H1 (cell line): ENCODE measurements at regions not wholly inside any gene's neighbourhood (a gene's known extent, or its start where the extent isn't known, plus 50 kb on each side); places are given as distances from the start of the nearest gene placed in this dataset.

Experiments used
- ATF2 ChIP-seq: IDR thresholded peaks from 2 replicates; pipeline ENCODE4 v1.6.1; 2012; ENCODE audit warnings: low read length, inconsistent platforms
- ATF3 ChIP-seq: IDR thresholded peaks from 2 replicates; pipeline ENCODE4 v1.6.1; 2011; ENCODE audit warnings: low read depth, mild to moderate bottlenecking, low read length; ENCODE audit not compliant: insufficient read depth
- BRCA1 ChIP-seq: IDR thresholded peaks from 2 replicates; pipeline ENCODE4 v1.6.1; 2012; ENCODE audit warnings: low read depth, low read length, improper control_type of control experiment
- CBX8 ChIP-seq: fragments of 300-800, 300-1000 bp; sonication (generic); IDR thresholded peaks from 2 replicates; pipeline ENCODE4 v1.7.1; 2016; ENCODE audit warnings: low read depth, low read length, borderline replicate concordance
- CEBPB ChIP-seq: IDR thresholded peaks from 2 replicates; pipeline ENCODE4 v1.6.1; 2012; ENCODE audit warnings: low read depth, low read length
- CHD1 ChIP-seq: IDR thresholded peaks from 2 replicates; pipeline ENCODE4 v1.6.1; 2012; ENCODE audit warnings: low read depth, low read length, improper control_type of control experiment
- EGR1 ChIP-seq: IDR thresholded peaks from 2 replicates; pipeline ENCODE4 v1.6.1; 2011; ENCODE audit warnings: low read depth, low read length, borderline replicate concordance
- GABPA ChIP-seq: IDR thresholded peaks from 2 replicates; pipeline ENCODE4 v1.6.1; 2011; ENCODE audit warnings: mild to moderate bottlenecking, low read length, moderate library complexity, borderline replicate concordance; ENCODE audit not compliant: insufficient read depth
- KDM5A ChIP-seq: fragments of 200-600 bp; IDR thresholded peaks from 2 replicates; pipeline ENCODE4 v1.7.1; 2012; ENCODE audit warnings: mild to moderate bottlenecking, low read length, inconsistent platforms, mixed read lengths
- MAFK ChIP-seq: IDR thresholded peaks from 2 replicates; pipeline ENCODE4 v1.6.1; 2012; ENCODE audit warnings: low read depth, mild to moderate bottlenecking, improper control_type of control experiment, low read length
- NANOG ChIP-seq: IDR thresholded peaks from 2 replicates; pipeline ENCODE4 v1.6.1; 2011; ENCODE audit warnings: low read length, low read depth, mild to moderate bottlenecking, inconsistent platforms; ENCODE audit not compliant: insufficient read depth, poor library complexity, severe bottlenecking
- NRF1 ChIP-seq: IDR thresholded peaks from 2 replicates; pipeline ENCODE4 v1.6.1; 2011; ENCODE audit warnings: mild to moderate bottlenecking, low read depth, low read length, improper control_type of control experiment
- RAD21 ChIP-seq, 2 experiments: IDR thresholded peaks in 1 of 2; conservative IDR thresholded peaks in 1 of 2; 2 replicates each; pipeline ENCODE4 v1.6.1; 2011; ENCODE audit warnings: low read depth in 2 of 2, low read length in 2 of 2, improper control_type of control experiment in 1 of 2, inconsistent platforms in 1 of 2, mild to moderate bottlenecking in 1 of 2, moderate library complexity in 1 of 2
- RFX5 ChIP-seq: IDR thresholded peaks from 2 replicates; pipeline ENCODE4 v1.6.1; 2011; ENCODE audit warnings: low read depth, low read length, improper control_type of control experiment, borderline replicate concordance
- RNF2 ChIP-seq: fragments of 200-900, 300-1000 bp; sonication (generic); IDR thresholded peaks from 2 replicates; pipeline ENCODE4 v1.7.1; 2016; ENCODE audit warnings: borderline replicate concordance, low read depth, mild to moderate bottlenecking, antibody characterized with exemption, low read length; ENCODE audit not compliant: poor library complexity, severe bottlenecking; ENCODE audit errors: missing control alignments
- SAP30 ChIP-seq: fragments of 300-600 bp; sonication (generic); IDR thresholded peaks from 2 replicates; pipeline ENCODE4 v1.7.1; 2012; ENCODE audit warnings: low read length, moderate library complexity, mild to moderate bottlenecking, inconsistent platforms; ENCODE audit not compliant: insufficient read depth, insufficient replicate concordance
- SIX5 ChIP-seq: IDR thresholded peaks from 2 replicates; pipeline ENCODE4 v1.6.1; 2011; ENCODE audit warnings: mild to moderate bottlenecking, low read depth, low read length
- SP4 ChIP-seq: IDR thresholded peaks from 2 replicates; pipeline ENCODE4 v1.6.1; 2012; ENCODE audit warnings: low read length, inconsistent platforms
- SRF ChIP-seq: IDR thresholded peaks from 2 replicates; pipeline ENCODE4 v1.6.1; 2011; ENCODE audit warnings: mild to moderate bottlenecking, low read depth, low read length, moderate library complexity
- TBP ChIP-seq: IDR thresholded peaks from 2 replicates; pipeline ENCODE4 v1.6.1; 2011; ENCODE audit warnings: low read depth, low read length, improper control_type of control experiment
- USF2 ChIP-seq: IDR thresholded peaks from 2 replicates; pipeline ENCODE4 v1.6.1; 2011; ENCODE audit warnings: low read length, improper control_type of control experiment

- TF ChIP-seq SAP30 = peak; percentile 97
- no peak for TF ChIP-seq SIX5
- no peak for TF ChIP-seq KDM5A
- TF ChIP-seq SRF = no peak
- peak; percentile 78 for TF ChIP-seq USF2
- no peak for TF ChIP-seq CHD1
- no peak for TF ChIP-seq RNF2
- no peak for TF ChIP-seq RFX5
- no peak for TF ChIP-seq MAFK
- no peak for TF ChIP-seq CBX8
- TF ChIP-seq TBP = peak; percentile 61; the same call in 1 of the 2 replicates
- peak; percentile 29 to 42; a peak in 3 of 4 replicates for TF ChIP-seq RAD21 (IDR thresholded peaks at IDR 0.05 in 1 of 2, conservative IDR thresholded peaks at IDR 0.05 in 1 of 2; ENCODE audit: low read depth in 2 of 2, low read length in 2 of 2)
- no peak for TF ChIP-seq EGR1
- TF ChIP-seq ATF2 = peak; percentile 66; the same call in 1 of the 2 replicates
- TF ChIP-seq NRF1 = no peak
- TF ChIP-seq BRCA1 = no peak
- TF ChIP-seq ATF3 = peak; percentile 24; the same call in 1 of the 2 replicates
- no peak for TF ChIP-seq NANOG
- TF ChIP-seq SP4 = no peak
- TF ChIP-seq CEBPB = peak; percentile 91
- TF ChIP-seq GABPA = no peak
Measured at GRCh38 chr4:112817933-112818593, 181.1 kb downstream of the LARP7 start (continued).
